ENCODE measurements at regions not wholly inside any gene's neighbourhood (a gene's known extent, or its start where the extent isn't known, plus 50 kb on each side); places are given as distances from the start of the nearest gene placed in this dataset.

DNA sequence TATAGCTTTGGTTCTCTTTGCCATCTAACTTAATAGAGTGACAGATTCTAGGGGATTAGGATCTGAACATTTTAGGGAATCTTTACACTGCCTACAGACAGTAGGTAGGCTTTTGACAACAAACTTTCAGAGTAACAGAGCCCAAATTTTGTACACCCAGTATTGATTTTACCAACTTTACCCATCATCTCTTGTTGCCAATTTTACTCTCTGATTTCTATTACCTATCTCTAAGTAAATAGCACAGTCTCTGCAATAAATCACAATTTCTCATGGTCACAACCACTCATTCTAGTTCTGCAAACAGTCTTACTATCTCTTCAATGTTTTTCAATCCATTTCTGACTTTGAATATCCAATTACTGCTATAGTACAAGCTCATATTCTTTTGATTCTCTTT is 1097.6 kb upstream of the PHF14 start:
- no peak for DNase-seq

DNA sequence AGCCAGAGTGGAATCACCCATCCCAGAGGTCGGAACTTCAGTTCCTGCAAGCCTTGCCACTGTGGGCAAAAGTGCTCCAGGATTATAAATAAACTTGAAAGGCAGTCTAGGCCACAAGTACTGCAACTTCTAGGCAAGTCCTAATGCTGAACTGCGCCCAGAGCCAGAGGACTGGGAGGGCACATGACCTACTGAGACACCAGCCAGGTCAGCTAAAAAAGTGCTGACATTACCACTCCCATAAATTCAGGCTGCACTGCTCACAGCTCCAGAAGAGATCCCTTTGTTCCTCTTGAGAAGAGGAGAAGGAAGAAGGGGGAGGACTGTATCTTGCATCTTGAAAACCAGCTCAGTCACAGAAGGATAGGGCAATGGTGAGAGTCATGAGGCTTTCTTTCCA is 1084.1 kb upstream of the PHF14 start:
- no peak for DNase-seq

- DNase-seq = no peak
These were observed 1083.6 kb upstream of the PHF14 start for GRCh38 chr7:9890092-9890491.

DNA sequence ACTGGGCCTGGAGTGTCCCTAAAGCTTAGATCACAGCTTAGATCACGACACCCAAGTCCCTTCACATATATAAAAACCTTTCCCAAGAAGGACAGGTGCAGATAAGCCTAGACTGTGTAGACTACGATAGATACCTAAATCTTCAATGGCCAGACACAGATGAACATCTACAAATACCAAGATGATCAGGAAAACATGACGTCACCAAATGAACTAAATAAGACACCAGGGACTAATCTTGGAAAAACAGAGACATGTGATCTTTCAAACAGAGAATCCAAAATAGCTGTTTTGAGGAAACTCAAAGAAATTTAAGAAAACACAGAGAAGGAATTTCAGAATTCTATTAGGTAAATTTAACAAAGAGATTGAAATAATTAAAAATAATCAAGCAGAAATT is 1082.6 kb upstream of the PHF14 start:
- DNase-seq = no peak

DNA sequence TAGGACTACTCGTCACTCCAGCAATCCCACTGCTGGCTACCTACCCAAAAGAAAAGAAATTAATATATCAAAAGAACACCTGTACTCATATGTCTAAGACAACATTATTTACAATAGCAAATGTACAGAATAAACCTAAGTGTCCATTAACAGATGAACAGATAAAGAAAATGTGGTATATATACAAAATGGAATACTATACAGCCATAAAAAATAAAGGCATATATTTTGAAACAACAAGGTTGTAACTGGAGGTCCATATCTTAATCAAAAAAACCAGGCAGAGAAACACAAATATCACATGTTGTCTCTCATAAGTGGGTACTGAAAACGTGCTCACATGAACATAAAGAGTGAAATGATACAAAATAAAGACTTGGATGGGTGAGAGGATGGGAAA is 1073.3 kb upstream of the PHF14 start:
- no peak for DNase-seq

DNA sequence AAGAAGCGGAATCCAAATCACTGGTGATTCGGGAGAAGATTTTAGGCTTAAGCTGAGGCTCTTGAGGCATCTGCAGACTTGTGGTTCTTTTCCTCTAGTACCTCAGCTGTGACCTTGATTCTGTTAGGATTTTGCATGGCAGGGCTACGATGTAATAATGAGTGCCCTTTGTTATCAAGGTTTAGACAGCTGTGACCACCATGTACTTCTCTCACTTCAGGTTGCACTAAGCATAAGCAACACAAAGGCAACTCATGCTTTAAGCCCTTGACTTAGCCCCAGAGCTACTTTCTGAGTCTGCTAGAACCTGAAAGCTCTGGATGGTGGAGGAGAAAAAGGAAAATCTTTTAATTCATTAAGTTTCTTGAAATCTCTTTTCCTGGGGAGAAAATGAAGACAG is 1052.3 kb upstream of the PHF14 start:
- no peak for DNase-seq

DNA sequence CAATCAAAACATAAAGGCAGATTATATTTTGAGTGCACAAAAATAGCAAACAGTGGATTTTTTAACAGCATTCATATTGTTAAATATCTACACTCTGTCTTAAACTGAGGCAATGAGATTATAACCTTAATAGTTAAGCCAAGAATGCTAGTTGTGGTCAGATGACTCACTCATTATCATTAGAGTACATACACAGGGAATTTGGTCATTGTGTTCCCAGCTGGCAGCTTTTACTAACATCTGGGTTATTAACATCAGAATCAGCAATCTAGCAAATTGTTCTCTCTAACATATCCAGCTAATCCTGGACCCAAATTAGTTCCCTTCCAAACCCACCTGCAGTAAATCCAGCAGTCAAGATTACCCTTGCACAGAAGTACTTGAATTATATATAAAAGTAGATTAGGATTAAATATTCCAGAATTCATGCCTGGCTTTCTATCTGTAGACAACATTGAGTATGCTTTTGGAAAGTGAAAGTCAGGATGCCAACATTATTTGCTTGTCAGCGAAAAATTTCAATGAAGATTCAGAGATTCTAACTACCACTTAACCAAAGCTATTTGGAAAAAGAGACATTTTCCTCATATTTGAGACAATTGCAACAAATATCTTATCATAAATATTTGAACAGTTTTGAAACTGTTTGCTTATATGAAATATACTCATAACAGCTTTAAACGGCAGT is 1035.6 kb upstream of the PHF14 start:
- DNase-seq = no peak

DNA sequence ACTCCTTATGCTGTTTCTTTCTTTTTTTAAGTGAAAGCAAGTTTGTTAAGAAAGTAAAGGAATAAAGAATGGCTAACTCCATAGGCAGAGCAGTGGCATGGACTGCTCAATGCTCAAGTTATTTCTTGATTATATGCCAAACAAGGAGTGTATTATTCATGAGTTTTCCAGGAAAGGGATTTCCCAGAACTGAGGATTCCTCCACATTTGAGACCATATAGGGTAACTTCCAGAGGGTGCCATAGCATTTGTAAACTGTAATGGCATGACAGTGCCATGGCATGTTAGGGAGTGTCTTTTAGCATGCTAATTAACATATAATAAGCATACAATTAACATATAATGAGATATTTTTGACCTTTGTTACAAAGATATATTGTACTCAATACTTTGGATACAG is 1034.5 kb upstream of the PHF14 start:
- DNase-seq = no peak

GRCh38 chr7:9945131-9945530 is 1028.5 kb upstream of the PHF14 start:
- no peak for DNase-seq

- no peak for DNase-seq
These were observed 1027.8 kb upstream of the PHF14 start for GRCh38 chr7:9945857-9946256.

- no peak for DNase-seq
These were observed 1018.5 kb upstream of the PHF14 start for GRCh38 chr7:9955138-9955537.

DNA sequence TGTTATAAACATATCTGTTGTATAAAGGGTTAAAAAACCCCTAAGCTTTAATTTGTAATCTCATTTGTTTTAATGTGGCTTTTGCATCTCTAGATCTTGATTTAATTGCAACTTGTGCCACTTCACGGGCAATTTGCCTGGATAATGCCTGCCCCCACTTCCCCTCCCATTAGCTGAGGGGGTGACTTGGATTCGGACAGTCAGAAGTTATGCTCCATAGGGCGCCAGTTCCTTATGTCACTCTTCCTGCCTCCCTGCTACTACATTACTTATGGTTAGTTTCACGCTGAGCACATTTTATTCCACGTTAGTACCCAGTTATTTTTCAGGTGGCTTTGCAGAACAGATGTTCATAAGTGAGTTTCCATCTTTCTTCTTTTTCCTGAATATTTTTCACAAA is 1015.2 kb upstream of the PHF14 start:
- DNase-seq = no peak

DNA sequence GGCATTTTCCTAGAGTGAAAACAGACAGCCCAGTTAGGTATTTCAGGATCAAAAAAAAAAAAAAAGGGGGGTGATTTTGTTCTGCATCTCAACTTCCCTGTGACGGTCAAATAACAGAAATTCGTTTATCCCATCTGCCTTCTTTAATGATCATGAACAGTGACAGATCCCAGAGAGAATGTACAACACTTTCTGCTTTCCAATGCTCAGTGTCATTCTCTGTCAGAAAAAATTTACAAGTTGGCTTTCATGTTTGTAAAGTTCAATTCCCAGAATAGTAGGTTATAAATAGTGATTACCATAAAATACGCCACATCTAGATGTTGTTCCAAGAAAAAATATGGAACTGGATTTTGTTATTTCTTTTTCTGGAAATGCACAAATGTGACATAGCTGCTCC is 1013.2 kb upstream of the PHF14 start:
- no peak for DNase-seq

GRCh38 chr7:9961161-9961922 is 1012.3 kb upstream of the PHF14 start:
- no peak for DNase-seq

DNA sequence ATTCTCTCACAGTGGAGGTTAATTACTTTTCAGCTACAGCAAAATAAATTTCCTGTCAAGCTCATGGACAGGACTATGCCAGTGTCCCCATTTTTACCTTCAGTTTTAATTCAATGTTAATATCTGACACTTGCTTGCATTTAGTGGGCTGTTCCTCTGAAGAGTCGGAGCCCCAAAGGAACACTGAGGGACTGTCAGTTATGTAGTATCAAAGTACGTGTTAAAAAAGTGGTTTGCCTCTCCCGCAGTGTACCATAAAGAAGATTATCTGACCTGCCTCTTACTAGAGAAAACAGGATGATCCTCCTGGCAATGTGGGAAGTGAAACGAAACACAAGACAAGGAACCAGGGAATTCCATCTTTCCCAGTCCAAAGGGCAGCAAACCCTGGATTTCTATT is 1010.9 kb upstream of the PHF14 start:
- DNase-seq = no peak

DNA sequence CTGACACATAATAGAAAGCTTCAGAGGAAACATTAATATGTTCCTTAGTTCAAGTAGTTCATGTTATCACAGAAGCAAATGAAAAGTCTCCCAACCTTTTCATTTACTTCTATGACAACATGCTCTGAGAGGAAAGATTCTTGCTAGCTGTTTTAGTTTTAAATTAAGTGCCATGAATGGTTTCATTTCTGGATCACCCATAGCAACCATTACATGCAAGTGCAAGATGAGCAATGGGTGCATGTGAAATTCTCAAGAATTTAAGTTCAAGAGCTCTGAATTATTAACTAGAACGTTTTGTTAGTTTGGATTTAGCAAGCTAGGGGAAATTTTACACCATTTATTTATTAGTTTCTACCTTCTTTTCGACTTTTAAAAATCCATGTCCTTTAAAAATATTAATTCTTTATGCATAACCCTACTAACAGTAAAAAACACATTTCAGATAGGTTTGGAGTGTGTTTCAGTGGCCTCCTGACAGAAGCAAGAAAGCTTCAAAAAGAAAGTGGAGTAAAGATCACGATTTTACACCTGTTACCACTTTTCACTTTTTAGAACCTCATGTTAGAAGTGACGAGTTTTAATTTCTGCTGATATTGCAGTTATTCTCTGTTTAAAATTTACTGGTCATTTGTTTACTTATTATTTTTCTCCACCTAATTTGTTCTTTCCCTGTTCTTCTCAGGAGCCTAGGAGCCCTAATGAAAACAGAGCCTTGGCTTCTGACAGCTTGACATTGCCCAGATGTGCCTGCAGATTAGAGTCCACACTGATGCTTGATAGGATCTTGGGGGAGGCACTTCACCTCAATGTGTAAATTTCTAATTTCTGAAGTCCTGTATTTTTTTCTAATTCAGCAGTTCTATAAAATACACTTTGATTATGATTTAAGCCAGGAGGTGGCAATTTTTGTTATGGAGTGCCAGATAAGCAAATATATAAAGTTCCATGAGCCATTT is 995.3 kb upstream of the PHF14 start:
- no peak for DNase-seq

GRCh38 chr7:9981742-9982349 is 991.8 kb upstream of the PHF14 start:
- no peak for DNase-seq

DNA sequence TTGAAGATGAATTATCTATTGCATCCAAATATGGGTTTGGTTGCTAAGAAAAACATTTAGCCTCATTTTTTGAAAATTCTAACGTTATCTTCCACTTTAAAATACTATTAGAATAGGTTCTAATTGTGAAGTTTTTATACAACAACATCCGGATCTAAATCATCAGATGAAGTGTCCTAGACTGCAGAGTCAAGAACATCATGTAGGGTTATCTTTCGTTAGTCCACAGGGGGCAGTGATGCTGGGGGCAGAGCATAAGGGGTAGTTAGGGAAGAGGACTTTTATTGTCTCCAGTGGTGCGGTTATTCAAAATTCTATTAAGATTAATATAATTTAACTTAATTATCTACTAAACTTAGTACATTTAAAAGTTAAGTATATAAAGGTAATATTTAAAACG is 990.6 kb upstream of the PHF14 start:
- no peak for DNase-seq

- DNase-seq = no peak
These were observed 958.0 kb upstream of the PHF14 start for GRCh38 chr7:10015687-10016086.

- no peak for DNase-seq
These were observed 951.2 kb upstream of the PHF14 start for GRCh38 chr7:10022480-10022879.

DNA sequence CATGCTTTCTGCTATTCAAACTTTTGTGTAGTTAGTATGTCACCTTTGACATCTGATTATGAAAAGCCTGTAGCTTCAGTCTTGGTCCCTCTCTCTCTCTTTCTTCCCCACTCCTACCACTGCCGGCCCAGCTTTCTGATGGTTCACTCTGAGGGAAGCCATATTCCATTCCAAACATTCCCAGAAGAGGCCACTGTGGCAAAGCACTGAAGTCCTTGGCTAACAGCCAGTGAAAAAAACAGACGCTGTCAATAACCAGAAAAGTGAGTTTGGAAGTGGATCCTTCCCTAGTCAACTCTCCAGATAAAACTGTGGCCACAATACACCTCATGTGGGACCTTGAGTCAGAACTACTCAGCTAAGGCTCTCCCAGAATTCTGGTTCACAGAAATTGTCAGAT is 950.7 kb upstream of the PHF14 start:
- DNase-seq = no peak

DNA sequence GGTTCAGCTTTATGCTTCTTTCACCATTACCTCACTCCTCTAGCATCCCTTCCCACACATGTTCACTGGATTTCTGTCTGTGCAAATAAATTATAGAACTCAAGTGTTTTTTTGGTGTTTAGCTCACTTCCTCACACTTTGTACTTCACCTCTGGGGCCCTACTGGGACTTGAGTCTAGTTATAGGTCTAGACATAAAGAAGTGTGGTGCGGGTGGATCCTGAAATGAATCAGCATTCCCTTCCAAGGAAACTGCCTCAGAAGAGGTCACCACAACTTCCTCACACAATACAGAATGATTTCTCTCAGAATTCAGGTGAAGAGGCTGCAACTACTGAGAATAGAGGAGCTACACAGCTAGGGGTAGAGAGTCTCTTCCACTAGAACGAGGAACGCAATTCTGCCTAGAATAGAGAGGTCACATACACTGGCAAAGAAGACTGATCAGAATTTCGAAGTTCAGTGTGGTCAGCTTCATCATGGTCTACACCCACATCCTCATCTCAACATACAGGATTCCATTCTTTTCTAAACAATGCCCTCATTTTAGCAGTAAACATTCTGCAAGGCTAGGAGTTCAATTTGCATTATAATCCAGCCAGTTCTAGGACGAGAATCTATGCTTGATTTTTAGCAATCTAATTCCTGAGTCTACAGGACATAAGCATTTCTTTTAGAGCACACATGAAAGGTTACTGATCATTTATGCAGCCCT is 938.7 kb upstream of the PHF14 start:
- DNase-seq = no peak

- DNase-seq = no peak
These were observed 937.0 kb upstream of the PHF14 start for GRCh38 chr7:10036693-10037092.

Measured in CD4-positive, alpha-beta T cell treated with Interleukin-17A for 1 hour (primary cell).